GM18873 (cell line): ENCODE measurements at regions not wholly inside any gene's neighbourhood (a gene's known extent, or its start where the extent isn't known, plus 50 kb on each side); places are given as distances from the start of the nearest gene placed in this dataset.

ENCODE experiments used
- ATAC-seq: cut with Tn5 transposase; IDR thresholded peaks from one replicate; pipeline ENCODE4 v1.9.1; 2021; ENCODE audit warnings: mild to moderate bottlenecking, moderate library complexity, moderate number of reproducible peaks; ENCODE audit not compliant: unreplicated experiment, low FRiP score

DNA sequence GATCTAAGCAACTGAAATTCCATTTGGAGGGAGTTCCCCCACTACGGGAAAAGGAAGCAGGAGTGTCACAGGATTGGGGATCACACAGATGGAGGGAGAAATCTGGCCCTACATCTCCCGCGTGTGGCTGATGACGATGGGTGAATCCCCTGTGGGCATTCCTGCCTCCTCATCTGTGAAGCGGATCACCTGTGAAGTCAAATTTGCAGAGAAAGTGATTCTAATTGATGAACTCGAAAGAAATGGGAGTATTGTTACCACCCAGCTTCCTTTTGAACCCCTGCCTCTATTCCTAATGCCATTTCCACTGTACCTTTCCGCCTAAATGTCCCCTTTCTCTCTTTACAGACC is 92.0 kb downstream of the CMPK2 start:
- ATAC-seq, result no peak

DNA sequence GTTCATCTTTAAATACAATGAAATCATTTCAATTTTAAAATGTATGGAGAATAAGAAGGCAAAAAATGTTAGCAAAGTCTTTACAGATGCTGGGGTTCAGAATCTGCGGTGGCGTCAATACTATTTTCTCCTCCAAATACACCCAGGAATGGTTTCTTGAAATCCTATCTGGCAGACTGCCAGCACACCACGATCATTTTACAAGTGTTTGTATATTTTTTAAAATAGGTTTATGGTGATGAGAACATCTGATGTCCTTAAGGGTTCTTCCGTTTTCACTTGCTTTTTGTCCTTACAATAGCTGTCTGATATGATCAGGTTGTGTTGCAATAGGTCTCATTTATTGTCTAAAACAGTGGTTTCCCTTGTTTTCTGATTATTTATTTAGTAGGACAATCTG is 89.6 kb downstream of the CMPK2 start:
- ATAC-seq, result no peak

DNA sequence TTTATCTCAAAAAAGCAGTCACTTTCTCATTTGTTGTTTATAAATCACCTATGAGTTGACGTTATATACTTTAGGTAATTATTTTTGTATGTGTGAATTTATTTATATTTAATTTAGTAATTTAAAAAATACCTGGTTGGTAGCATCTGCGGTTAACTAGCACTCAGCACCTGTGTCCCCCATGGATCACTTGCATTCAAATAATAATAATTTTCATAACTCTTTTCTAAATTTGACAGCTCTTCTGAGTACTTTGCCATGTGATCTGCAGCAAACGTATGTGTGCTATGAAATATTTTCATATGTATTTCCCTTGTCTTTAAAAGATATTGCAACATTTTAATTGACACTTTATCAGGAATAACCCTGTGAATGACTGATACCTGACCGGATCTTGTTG is 88.1 kb downstream of the CMPK2 start:
- no peak for ATAC-seq

DNA sequence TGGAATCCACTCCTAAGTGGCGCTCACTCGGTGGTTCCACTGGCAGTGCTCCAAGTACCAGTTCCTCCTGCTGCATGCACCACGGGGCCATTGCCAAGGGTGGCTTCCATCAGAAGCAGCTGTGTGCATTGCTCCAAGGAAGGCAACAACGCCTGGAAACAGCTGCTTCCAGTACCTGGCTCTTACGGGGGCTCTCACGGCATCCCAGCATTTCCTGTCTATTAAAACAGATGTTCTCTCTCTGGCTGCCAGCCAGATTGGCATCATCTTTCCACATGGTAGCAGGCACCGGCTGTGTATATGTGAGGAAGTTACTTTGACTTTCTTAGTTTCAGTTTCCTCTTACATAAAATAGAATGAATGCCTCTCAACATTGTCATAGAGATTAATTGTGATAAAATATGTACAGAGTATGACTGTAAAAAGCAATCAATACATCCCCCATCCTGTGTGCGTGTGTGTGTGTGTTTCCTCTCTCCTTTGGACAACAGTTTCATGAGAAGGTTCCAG is 84.9 kb downstream of the CMPK2 start:
- no peak for ATAC-seq

DNA sequence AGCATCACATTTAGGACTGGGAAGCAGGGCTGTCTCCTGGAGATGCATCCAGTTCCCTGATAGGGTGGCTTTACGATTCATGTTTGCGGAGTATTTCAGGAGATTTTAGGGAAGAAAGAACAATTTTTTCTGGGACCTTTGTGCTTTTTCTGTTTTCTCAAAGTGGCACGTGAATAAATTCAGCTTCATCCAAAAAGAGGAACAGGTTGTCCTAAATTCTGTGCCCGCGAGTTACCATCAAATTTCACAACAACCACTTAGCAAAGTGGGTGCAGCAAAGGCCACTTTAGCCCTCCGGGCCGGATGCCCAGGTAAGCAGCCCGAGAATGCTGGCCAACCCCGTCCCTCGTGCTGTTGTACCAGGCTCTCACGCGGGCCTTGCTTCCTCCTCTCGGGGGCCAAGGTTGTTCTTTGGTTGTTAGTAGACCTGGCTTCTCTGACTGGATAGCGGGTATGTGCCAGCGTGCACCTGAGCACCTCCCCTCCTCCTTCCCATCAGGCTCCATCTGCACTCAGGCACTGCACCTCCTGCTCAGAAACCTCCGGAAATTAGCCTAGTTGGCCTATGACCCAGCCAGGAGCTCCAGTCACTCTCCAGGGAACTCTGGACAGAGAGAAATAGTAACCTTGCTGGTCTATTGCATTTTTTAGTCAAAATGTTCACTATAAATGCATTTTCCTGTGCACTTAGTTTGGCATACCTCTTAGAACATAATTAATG is 83.0 kb downstream of the CMPK2 start:
- ATAC-seq, result no peak

DNA sequence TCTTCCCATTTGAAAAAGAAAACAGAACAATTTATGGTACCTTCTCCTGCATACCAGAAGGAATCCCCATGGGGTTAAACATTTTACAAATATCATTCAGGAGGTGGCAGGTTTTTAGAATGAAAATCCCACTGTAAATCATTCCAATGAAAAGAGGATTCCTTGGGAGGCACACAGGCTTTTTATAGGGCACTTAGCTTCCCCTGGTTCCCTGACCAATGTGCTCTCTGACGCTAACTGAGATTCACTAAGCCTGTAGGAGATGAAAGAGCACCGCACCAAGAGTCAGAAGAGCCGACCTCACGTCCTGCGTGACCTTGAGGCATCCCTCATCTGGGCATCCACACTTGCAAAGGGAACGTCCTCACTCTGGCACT is 82.5 kb downstream of the CMPK2 start:
- ATAC-seq, result no peak

DNA sequence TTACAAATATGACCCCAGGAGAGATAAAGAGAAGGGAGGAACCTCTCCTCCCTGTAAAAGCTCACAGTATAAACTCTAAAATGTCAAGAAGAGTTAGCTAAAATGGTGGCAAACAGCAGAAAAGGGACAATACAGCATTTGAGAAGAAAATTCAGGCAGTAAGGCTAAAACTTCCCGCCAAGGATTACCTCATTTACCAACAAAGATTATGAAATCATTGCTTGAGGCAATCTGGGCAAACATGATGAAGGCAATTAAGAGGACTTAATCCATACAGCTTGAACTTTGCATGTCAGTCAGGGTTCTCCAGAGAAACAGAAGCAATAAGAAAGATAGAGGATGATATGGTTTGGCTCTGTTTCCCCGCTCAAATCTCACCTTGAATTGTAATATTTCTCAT is 81.4 kb downstream of the CMPK2 start:
- no peak for ATAC-seq

DNA sequence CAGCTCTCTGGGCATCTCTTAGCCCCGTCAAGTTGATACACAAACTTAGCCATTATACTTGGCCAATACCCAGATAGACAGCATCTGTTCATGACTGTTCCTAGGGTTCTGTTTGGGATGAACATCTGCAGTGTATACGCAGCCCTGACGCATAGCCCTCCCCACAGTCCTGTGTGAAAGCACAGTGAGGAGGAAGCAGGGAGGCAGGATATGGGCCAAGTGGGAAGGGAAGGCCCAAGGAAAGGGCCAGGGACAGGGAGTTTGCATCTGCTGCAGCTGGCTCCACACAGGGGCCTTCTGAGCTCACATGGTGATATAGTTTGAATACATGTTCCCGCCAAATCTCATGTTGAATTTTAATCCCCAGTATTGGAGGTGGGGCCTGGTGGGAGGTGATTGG is 80.2 kb downstream of the CMPK2 start:
- ATAC-seq, result no peak

DNA sequence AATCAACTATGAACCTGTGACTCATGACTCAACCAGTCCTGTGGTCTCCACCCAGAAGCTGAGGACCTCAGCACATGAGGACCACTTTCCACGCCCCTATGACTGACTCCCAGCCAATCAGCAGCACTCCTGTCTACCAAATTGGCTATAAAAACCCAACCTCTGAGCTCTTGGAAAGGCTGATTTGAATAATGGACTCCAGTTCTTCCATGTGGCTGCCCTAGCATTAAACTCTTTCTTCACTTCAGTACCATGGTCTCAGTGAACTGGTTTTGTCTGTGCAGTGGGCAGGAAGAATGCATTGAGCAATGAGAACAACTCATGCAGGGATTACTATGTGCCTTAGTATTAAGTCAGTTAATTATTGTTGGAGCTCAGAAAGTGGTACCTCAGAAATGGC is 78.3 kb downstream of the CMPK2 start:
- no peak for ATAC-seq

DNA sequence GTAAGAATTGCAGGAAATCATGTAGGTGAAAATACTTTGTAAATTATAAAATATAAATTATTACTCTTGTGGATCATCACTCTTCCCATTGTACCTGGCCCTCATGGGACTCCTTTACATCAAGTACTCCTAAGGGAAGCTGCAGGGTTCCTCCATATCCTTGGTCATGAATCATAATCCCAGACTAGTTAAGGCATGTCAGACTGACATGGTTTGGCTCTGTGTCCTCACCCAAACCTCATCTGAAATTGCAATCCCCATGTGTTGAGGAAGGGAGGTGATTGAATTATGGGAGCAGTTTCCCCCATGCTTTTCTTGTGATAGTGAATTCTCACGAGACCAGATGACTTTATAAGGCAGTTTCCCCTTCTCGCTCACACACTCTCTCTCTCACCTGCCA is 77.1 kb downstream of the CMPK2 start:
- ATAC-seq, result no peak

DNA sequence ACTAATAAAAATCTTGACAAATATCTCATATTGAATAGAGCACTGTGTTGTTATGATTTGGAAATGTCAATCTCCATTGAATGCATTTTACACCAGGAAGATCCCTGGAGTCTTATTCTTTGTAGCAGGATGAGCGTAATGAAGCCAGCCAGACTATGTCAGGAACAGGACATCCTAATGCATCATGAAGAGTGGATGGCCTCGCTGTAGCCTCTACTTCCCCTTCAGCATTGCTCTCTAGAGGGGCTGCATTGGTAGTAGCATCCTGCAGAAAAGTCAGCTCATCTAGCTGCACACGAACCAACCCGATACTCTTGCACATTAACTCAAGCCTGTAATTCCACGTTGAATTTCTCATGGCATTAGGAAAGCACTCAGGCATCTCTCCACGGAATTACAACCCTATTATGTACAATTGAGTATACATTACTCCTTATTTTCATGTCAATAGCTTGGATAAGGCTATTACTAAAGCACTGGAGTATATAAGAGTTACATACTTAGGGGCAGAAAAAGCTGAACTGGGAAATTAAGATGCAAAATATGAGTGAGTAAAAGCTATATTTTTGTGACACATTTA is 76.1 kb downstream of the CMPK2 start:
- no peak for ATAC-seq

DNA sequence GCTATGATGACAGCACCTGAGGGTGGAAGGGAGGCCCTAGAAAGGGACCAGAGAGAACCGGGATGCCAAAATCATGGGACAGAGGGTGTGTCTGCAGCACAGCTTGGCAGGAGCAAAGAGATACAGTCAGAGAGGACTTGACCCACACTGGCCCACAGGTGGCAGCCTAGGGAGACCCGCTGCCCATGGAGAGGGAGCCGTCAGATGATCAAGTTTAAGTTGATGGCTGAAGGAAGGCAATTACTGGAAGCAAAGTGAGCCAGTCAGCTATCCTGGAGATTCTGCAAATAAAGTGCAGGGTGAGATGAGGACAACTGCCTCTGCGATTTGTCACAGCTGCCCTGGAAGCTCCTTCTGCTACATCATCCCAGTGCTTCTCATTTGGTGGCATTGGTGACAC is 74.0 kb downstream of the CMPK2 start:
- no peak for ATAC-seq

DNA sequence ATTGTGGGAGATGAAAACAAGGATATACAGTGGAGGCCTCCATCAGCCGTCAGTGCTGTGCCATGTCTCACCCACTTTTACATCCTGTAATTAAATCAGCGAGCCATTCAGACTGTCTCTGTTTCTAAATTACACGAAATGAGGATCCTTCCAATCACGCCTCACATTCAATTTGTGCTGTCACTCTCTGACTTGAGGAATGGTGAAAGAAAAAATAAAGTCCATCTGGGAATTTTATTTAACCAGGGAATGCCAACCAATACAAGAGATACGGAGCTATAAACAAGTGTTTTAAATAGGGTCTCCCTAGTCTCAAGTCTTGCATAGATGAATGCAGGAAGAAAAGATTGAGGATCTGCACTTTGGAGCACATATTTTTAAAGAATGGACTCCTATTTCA is 72.8 kb downstream of the CMPK2 start:
- ATAC-seq, result no peak

DNA sequence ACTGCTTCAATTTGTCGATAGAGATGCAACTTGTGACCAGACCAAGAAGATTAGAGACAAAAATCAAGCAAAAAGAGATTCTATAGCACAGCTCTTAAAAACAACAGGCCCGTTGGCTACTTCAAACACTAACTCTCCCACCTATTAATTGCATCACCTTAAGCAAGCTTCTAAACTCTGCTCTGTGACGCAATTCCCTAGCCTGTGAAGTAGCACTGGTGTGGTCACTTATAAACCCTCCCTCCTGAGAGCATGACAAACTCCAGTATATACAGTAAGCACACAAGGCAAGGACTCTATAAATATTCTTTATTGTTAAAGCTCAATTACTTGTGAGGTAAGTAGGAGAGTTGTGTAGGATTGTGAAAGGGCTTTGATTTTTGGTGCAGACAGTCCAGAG is 72.3 kb downstream of the CMPK2 start:
- no peak for ATAC-seq

DNA sequence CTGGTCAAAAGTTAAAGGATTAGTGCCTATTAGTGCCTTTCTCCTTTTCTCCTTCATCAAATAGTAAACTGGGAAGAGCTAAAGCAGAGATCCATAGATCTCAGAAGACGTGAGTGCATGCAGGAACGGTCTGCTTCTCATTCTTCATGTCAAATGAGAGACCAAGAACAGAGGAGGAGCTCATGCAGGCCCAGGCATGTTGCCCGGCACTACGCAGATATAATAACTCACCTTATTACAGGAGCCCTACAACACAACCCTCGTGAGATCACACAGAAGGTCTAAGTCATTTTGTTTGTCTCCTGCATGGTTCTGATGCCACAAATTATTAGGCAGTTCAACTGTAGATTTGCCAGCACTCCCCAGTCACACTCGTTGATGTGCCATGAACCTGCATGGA is 71.8 kb downstream of the CMPK2 start:
- no peak for ATAC-seq

DNA sequence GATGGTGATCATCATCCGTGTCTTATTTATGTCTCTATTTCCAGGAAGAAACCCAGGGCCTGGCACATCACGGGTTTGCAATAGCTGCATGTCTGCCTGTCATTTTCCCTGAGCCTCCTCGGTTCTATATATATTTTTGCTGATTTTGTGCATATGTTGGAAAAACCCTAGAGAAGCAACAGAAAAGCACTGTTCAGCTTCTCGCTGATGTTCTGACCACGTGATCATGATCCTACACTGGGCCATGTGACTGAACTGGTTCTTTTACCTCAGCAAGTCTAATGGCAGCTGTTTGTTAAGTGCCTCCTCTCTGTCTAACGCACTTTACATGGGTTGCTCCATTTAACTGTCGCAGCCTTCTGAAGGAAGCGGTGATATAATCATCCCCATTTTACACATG is 71.3 kb downstream of the CMPK2 start:
- no peak for ATAC-seq
